ENCODE measurements at regions not wholly inside any gene's neighbourhood (a gene's known extent, or its start where the extent isn't known, plus 50 kb on each side); places are given as distances from the start of the nearest gene placed in this dataset.
"Not testable (repeated sequence)": the region's sequence is repeated elsewhere in the genome, so short reads cannot be mapped to it uniquely, and the experiment has no call there.

- no peak for DNase-seq
Measured at GRCh38 chr5:87115839-87116364, 151.8 kb upstream of the RASA1 start.

- no peak for DNase-seq
Measured at GRCh38 chr5:87116825-87117512, 150.7 kb upstream of the RASA1 start.

- DNase-seq: no peak
Measured at GRCh38 chr5:87119588-87119987, 148.1 kb upstream of the RASA1 start.

- no peak for DNase-seq
Measured at GRCh38 chr5:87120518-87121303, 147.0 kb upstream of the RASA1 start.

GRCh38 chr5:87121304-87122150 is 146.2 kb upstream of the RASA1 start:
- DNase-seq: no peak

- no peak for DNase-seq
Measured at GRCh38 chr5:87122151-87122977, 145.3 kb upstream of the RASA1 start.

GRCh38 chr5:87125766-87126165 is 141.9 kb upstream of the RASA1 start:
- DNase-seq: no peak

GRCh38 chr5:87126869-87127268 is 140.8 kb upstream of the RASA1 start:
- no peak for DNase-seq

- DNase-seq: no peak
Measured at GRCh38 chr5:87127426-87127825, 140.3 kb upstream of the RASA1 start.

GRCh38 chr5:87127956-87128687 is 139.6 kb upstream of the RASA1 start:
- DNase-seq: no peak

GRCh38 chr5:87129046-87129445 is 138.6 kb upstream of the RASA1 start:
- no peak for DNase-seq

GRCh38 chr5:87132696-87133095 is 135.0 kb upstream of the RASA1 start:
- DNase-seq: no peak

GRCh38 chr5:87134513-87134912 is 133.2 kb upstream of the RASA1 start:
- not testable (repeated sequence) for DNase-seq

- DNase-seq: no peak
Measured at GRCh38 chr5:87136096-87136495, 131.6 kb upstream of the RASA1 start.

GRCh38 chr5:87136733-87137132 is 130.9 kb upstream of the RASA1 start:
- no peak for DNase-seq

- DNase-seq: peak; percentile 45
Measured at GRCh38 chr5:87137283-87137682, 130.4 kb upstream of the RASA1 start.

- DNase-seq: peak; percentile 60
Measured at GRCh38 chr5:87138091-87138805, 129.4 kb upstream of the RASA1 start.

GRCh38 chr5:87139795-87140194 is 127.9 kb upstream of the RASA1 start:
- DNase-seq: no peak

- DNase-seq: no peak
Measured at GRCh38 chr5:87141544-87141943, 126.1 kb upstream of the RASA1 start.

GRCh38 chr5:87145853-87146252 is 121.8 kb upstream of the RASA1 start:
- DNase-seq: not testable (repeated sequence)

- no peak for DNase-seq
Measured at GRCh38 chr5:87147441-87147840, 120.2 kb upstream of the RASA1 start.
